ENCODE measurements at regions not wholly inside any gene's neighbourhood (a gene's known extent, or its start where the extent isn't known, plus 50 kb on each side); places are given as distances from the start of the nearest gene placed in this dataset.

DNA sequence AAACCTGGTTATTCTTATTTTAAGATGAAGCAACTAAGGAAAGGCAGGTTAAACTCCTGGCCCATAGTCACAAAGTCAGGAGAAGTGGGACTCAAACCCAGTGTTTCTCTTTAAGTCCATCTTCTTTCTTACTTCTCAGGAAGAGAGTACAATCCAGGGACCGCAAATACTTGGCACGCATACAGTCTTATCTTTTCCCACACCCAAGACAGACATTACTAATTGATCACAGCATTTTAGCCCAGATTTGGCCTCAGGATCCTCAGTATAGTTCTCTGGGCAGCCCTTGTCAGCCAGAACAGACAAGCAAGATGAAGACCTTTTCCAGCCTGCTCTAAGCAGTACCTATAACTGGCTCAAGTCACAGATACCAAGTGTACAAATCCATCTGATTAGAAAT lies 125.5 kb upstream of the RAI14 start (continued):
- TF ChIP-seq SREBF2 (CRISPR knock-in tag; IDR thresholded peaks at IDR 0.05) (no peak), NFIC (IDR thresholded peaks at IDR 0.05) (peak; percentile 76), ARID1B (IDR thresholded peaks at IDR 0.05) (0 out of 2 replicates have a peak, but pooled peaks have one; percentile 27)

DNA sequence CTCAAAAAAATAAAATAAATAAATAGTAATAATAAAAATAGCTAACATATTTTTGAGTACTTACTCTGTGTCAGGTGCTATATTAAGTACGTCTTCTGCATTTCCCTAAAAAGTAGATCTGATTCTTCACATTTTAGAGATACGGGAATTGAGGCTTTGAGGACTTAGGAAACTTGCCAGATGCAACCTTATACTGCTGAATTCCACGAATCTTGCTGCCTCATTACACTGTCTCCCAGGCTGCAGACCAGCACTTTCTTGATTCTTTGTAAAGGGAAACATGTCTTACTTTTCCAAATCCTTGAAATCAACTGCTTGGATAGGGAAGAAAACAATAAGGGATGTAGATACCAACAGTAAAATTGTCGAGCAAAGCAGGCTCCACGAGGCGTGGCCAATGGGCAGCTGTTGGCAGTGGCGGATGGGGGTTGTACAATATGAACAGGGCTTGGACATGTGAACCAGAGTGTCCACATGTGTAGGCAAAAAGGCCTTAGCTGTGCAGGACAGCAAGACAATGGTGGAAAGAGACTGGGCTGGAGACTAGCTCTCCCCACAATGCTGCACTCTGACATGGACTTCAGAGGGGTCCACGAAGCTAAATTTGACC lies 124.3 kb upstream of the RAI14 start:
- no peak overlapping the region for H3K27ac ChIP-seq (ENCODE audit: extremely low read depth, low read depth, low read length)
- no peak overlapping the region for H3K4me2 ChIP-seq (ENCODE audit: insufficient read depth, low read length)
- intact Hi-C loops (cut with micrococcal nuclease) = no loop called here
- in situ Hi-C loops (cut with MboI) = no loop called here
- H3K9ac ChIP-seq (ENCODE audit: insufficient read depth in 1 of 2, low read depth in 2 of 2, low read length in 2 of 2) = no peak overlapping the region
- WGBS (ENCODE audit: insufficient coverage, low coverage, missing lambda C conversion rate) = 41% methylated on average over 8 of the region's 8 CpGs
- peaks cover 6 to 10% of the 10 kb centered on the region in 2 experiments; a peak in 3 of 5 replicates for H3K4me1 ChIP-seq (replicated peaks in 1 of 2; ENCODE audit: control insufficient read depth in 2 of 2, insufficient read depth in 2 of 2, low read length in 2 of 2)
- no peak for ATAC-seq
- no peaks in the 10 kb centered on the region for H3K79me2 ChIP-seq (ENCODE audit: control insufficient read depth, insufficient read depth, low read length)
- no peaks in the 10 kb centered on the region for H4K20me1 ChIP-seq (replicated peaks; ENCODE audit: control insufficient read depth, insufficient read depth, low read length)
- H3K4me3 ChIP-seq = no peak overlapping the region
- H3K9me1 ChIP-seq (ENCODE audit: control insufficient read depth, insufficient read depth, low read length) = no peaks in the 10 kb centered on the region
- peak; percentile 26 for FAIRE-seq
- DNase-seq (ENCODE audit: extremely low read depth in 1 of 4, low spot score in 3 of 4) = no peak
- H3K27me3 ChIP-seq (ENCODE audit: control insufficient read depth in 2 of 2, insufficient read depth in 2 of 2, low read length in 2 of 2) = no peaks in the 10 kb centered on the region
- H3K36me3 ChIP-seq (ENCODE audit: control insufficient read depth, insufficient read depth, low read length) = no peaks in the 10 kb centered on the region
- CTCF ChIA-PET (ENCODE audit: low intra/inter-chr PET ratio) = no interaction called here
- no TSS peak for BruUV-seq (replicated peaks)
- POLR2A ChIA-PET = interaction anchor here (1.5 kb wide), 1 partner anchor 8 kb away, joined by 3 read pairs; no protein-coding TSS in a partner anchor
- H2AFZ ChIP-seq (ENCODE audit: low read depth, low read length) = no peak overlapping the region
- no peaks in the 10 kb centered on the region for H3K9me3 ChIP-seq (replicated peaks; ENCODE audit: control insufficient read depth, insufficient read depth, low read depth, low read length)
- no peak for TF ChIP-seq BRF1 (IDR thresholded peaks at IDR 0.05; ENCODE audit: borderline replicate concordance, extremely low read depth, insufficient read length)
- TF ChIP-seq XRCC4 (IDR thresholded peaks at IDR 0.05; ENCODE audit: extremely low read depth, insufficient read depth, insufficient read length) = no peak
- no peak for TF ChIP-seq ZNF253 (CRISPR knock-in tag; conservative IDR thresholded peaks at IDR 0.05)
- TF ChIP-seq, protein P1, sequence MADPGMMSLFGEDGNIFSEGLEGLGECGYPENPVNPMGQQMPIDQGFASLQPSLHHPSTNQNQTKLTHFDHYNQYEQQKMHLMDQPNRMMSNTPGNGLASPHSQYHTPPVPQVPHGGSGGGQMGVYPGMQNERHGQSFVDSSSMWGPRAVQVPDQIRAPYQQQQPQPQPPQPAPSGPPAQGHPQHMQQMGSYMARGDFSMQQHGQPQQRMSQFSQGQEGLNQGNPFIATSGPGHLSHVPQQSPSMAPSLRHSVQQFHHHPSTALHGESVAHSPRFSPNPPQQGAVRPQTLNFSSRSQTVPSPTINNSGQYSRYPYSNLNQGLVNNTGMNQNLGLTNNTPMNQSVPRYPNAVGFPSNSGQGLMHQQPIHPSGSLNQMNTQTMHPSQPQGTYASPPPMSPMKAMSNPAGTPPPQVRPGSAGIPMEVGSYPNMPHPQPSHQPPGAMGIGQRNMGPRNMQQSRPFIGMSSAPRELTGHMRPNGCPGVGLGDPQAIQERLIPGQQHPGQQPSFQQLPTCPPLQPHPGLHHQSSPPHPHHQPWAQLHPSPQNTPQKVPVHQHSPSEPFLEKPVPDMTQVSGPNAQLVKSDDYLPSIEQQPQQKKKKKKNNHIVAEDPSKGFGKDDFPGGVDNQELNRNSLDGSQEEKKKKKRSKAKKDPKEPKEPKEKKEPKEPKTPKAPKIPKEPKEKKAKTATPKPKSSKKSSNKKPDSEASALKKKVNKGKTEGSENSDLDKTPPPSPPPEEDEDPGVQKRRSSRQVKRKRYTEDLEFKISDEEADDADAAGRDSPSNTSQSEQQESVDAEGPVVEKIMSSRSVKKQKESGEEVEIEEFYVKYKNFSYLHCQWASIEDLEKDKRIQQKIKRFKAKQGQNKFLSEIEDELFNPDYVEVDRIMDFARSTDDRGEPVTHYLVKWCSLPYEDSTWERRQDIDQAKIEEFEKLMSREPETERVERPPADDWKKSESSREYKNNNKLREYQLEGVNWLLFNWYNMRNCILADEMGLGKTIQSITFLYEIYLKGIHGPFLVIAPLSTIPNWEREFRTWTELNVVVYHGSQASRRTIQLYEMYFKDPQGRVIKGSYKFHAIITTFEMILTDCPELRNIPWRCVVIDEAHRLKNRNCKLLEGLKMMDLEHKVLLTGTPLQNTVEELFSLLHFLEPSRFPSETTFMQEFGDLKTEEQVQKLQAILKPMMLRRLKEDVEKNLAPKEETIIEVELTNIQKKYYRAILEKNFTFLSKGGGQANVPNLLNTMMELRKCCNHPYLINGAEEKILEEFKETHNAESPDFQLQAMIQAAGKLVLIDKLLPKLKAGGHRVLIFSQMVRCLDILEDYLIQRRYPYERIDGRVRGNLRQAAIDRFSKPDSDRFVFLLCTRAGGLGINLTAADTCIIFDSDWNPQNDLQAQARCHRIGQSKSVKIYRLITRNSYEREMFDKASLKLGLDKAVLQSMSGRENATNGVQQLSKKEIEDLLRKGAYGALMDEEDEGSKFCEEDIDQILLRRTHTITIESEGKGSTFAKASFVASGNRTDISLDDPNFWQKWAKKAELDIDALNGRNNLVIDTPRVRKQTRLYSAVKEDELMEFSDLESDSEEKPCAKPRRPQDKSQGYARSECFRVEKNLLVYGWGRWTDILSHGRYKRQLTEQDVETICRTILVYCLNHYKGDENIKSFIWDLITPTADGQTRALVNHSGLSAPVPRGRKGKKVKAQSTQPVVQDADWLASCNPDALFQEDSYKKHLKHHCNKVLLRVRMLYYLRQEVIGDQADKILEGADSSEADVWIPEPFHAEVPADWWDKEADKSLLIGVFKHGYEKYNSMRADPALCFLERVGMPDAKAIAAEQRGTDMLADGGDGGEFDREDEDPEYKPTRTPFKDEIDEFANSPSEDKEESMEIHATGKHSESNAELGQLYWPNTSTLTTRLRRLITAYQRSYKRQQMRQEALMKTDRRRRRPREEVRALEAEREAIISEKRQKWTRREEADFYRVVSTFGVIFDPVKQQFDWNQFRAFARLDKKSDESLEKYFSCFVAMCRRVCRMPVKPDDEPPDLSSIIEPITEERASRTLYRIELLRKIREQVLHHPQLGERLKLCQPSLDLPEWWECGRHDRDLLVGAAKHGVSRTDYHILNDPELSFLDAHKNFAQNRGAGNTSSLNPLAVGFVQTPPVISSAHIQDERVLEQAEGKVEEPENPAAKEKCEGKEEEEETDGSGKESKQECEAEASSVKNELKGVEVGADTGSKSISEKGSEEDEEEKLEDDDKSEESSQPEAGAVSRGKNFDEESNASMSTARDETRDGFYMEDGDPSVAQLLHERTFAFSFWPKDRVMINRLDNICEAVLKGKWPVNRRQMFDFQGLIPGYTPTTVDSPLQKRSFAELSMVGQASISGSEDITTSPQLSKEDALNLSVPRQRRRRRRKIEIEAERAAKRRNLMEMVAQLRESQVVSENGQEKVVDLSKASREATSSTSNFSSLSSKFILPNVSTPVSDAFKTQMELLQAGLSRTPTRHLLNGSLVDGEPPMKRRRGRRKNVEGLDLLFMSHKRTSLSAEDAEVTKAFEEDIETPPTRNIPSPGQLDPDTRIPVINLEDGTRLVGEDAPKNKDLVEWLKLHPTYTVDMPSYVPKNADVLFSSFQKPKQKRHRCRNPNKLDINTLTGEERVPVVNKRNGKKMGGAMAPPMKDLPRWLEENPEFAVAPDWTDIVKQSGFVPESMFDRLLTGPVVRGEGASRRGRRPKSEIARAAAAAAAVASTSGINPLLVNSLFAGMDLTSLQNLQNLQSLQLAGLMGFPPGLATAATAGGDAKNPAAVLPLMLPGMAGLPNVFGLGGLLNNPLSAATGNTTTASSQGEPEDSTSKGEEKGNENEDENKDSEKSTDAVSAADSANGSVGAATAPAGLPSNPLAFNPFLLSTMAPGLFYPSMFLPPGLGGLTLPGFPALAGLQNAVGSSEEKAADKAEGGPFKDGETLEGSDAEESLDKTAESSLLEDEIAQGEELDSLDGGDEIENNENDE (IDR thresholded peaks at IDR 0.05; ENCODE audit: low read depth, low read length) = no peak
- TF ChIP-seq, protein P2, sequence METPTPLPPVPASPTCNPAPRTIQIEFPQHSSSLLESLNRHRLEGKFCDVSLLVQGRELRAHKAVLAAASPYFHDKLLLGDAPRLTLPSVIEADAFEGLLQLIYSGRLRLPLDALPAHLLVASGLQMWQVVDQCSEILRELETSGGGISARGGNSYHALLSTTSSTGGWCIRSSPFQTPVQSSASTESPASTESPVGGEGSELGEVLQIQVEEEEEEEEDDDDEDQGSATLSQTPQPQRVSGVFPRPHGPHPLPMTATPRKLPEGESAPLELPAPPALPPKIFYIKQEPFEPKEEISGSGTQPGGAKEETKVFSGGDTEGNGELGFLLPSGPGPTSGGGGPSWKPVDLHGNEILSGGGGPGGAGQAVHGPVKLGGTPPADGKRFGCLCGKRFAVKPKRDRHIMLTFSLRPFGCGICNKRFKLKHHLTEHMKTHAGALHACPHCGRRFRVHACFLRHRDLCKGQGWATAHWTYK (CRISPR knock-in tag; IDR thresholded peaks at IDR 0.05) = no peak

Measured in K562 (cell line).